ENCODE measurements at regions not wholly inside any gene's neighbourhood (a gene's known extent, or its start where the extent isn't known, plus 50 kb on each side); places are given as distances from the start of the nearest gene placed in this dataset.
"Not testable (repeated sequence)": the region's sequence is repeated elsewhere in the genome, so short reads cannot be mapped to it uniquely, and the experiment has no call there.

GRCh38 chrX:1874899-1875298 lies 260.0 kb downstream of the ASMT start:
- no peak overlapping the region for H3K27ac ChIP-seq
- no peak for TF ChIP-seq CTCF (conservative IDR thresholded peaks at IDR 0.05)

DNA sequence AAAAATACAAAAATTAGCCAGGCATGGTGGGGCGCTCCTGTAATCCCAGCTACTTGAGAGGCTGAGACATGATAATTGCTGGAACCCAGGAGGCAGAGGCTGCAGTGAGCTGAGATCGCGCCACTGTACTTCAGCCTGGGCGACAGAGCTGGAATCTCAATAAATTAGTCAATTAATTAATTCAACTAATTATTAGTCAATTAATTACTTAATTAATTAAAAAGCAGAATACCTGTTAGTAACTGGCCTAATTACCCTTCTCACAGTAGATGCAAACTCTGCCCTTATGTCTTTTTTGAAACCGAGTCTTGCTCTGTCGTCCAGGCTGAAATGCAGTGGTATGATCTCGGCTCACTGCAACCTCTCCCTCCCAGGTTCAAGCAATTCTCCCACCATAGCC lies 261.2 kb downstream of the ASMT start:
- TF ChIP-seq CTCF (conservative IDR thresholded peaks at IDR 0.05) = no peak
- no peak overlapping the region for H3K27ac ChIP-seq

DNA sequence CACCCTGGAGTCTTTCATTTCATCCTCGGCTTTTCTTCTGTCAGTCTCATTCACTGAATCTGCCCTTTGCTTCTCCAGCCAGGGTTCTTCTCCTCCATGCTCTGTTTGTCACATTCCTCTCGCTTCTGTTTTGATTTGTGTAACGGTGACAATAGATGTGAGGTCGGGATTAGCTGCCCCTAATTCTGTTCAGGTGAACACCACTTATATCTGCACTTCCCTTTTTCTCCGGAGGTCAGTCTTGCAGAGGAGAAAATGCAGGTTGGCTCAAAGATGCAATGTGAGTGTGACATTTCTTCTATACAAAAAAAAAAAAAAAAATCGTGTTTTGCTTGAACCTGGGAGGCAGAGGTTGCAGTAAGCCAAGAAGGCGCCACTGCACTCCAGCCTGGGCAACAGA lies 262.9 kb downstream of the ASMT start:
- TF ChIP-seq CTCF (conservative IDR thresholded peaks at IDR 0.05) = no peak

GRCh38 chrX:1880884-1881817 lies 266.3 kb downstream of the ASMT start:
- not testable (repeated sequence) for H3K27ac ChIP-seq

More for the DNA sequence above, 262.9 kb downstream of the ASMT start:
- H3K27ac ChIP-seq = no peak overlapping the region

GRCh38 chrX:1883772-1884171 lies 268.9 kb downstream of the ASMT start:
- no peak for TF ChIP-seq CTCF (conservative IDR thresholded peaks at IDR 0.05)
- H3K27ac ChIP-seq = no peak overlapping the region

- H3K27ac ChIP-seq = no peak overlapping the region
- TF ChIP-seq CTCF (conservative IDR thresholded peaks at IDR 0.05) = no peak
Observed at GRCh38 chrX:1884446-1884845, 269.6 kb downstream of the ASMT start.

GRCh38 chrX:1885116-1885515 lies 270.3 kb downstream of the ASMT start:
- no peak for TF ChIP-seq CTCF (conservative IDR thresholded peaks at IDR 0.05)
- no peak overlapping the region for H3K27ac ChIP-seq

DNA sequence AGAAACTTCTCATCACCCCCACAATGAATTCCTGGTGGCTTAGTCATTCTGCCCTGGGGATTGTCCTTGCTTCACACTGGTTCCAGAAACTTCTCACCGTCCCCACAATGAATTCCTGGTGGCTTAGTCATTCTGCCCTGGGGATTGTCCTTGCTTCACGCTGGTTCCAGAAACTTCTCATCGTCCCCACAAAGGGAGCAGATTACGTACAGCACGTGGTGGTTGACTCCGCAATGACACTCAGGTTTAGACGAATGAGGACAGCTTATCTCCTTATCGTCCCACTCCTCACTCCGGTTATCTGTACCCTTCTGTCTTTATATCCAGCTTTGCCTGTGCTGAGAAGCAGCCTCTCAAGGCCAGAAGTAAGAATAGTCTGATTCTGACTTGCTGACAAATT lies 273.4 kb downstream of the ASMT start:
- not testable (repeated sequence) for H3K27ac ChIP-seq

DNA sequence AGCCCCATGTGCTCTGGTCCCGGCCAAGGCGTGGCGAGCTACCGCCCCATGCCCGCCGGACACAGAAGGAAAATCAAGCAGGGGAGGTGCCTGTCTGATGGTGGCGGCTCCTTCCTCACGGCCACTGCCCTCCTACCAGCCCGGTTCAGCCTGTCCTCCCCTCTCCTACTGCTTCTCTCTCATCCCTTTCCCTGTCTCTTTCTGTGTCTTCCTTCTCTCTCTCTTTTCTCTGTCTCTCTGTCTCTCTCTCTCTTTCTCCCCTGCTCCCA lies 279.1 kb downstream of the ASMT start:
- H3K27ac ChIP-seq = no peak overlapping the region
- no peak for TF ChIP-seq CTCF (conservative IDR thresholded peaks at IDR 0.05)
